SK-N-SH (cell line): ENCODE measurements at regions not wholly inside any gene's neighbourhood (a gene's known extent, or its start where the extent isn't known, plus 50 kb on each side); places are given as distances from the start of the nearest gene placed in this dataset.

ENCODE experiments used
- CTCF ChIA-PET: fragments of 300-600, 350-600 bp; formaldehyde crosslinking; extraction: SDS; loops from one replicate; lab custom pipeline; 2021; lab: Yijun Ruan, JAX
- POLR2A ChIA-PET: fragments of 350-600 bp; sonication (Branson Sonifier 250); formaldehyde crosslinking; extraction: SDS; loops from one replicate; lab custom pipeline; 2020; ENCODE audit warnings: antibody characterized with exemption, inconsistent platforms; lab: Yijun Ruan, JAX
- DNase-seq: peaks from one replicate; pipeline ENCODE4 v3.0.0; 2012
- H2AFZ ChIP-seq: fragments of 200-600 bp; sonication (generic); 2 replicates; pipeline ENCODE4 v1.8.1; 2016; ENCODE audit warnings: antibody characterized with exemption, mild to moderate bottlenecking, low read depth
- H3F3A ChIP-seq: fragments of 200-600 bp; sonication (generic); replicated peaks from 2 replicates; pipeline ENCODE3; 2016; ENCODE audit warnings: antibody characterized with exemption, mild to moderate bottlenecking; ENCODE audit not compliant: insufficient read depth
- H3K27ac ChIP-seq, 2 experiments: fragments of 200-500 bp in 1 of 2; fragments of 200-600 bp in 1 of 2; sonication (Bioruptor generic) in 1 of 2; sonication (generic), shearing (Covaris generic) in 1 of 2; 2 replicates each; pipeline versions ENCODE4 v1.5.1 to v1.6.1; 2014 to 2016; ENCODE audit warnings: low read depth in 2 of 2, inconsistent platforms in 1 of 2, low read length in 1 of 2, mild to moderate bottlenecking in 1 of 2, mixed read lengths in 1 of 2
- H3K27me3 ChIP-seq: fragments of 200-600 bp; sonication (generic), shearing (Covaris generic); 2 replicates; pipeline ENCODE4 v1.6.1; 2016; ENCODE audit warnings: mixed run types; ENCODE audit not compliant: insufficient read depth
- H3K36me3 ChIP-seq, 2 experiments: fragments of 200-500 bp in 1 of 2; fragments of 200-600 bp in 1 of 2; sonication (Bioruptor generic) in 1 of 2; sonication (generic) in 1 of 2; replicated peaks in 1 of 2; 2 replicates each; pipeline versions ENCODE3 to v1.5.1; 2014 to 2016; ENCODE audit warnings: low read length in 1 of 2, mild to moderate bottlenecking in 1 of 2; ENCODE audit not compliant: insufficient read depth in 2 of 2, control insufficient read depth in 1 of 2
- H3K4me1 ChIP-seq, 2 experiments: fragments of 200-500 bp in 1 of 2; fragments of 200-600 bp in 1 of 2; sonication (Bioruptor generic) in 1 of 2; sonication (generic), shearing (Covaris generic) in 1 of 2; 2 replicates each; pipeline versions ENCODE4 v1.5.1 to v1.6.1; 2014 to 2016; ENCODE audit warnings: low read depth in 1 of 2, low read length in 1 of 2, mixed run types in 1 of 2; ENCODE audit not compliant: insufficient read depth in 2 of 2, control insufficient read depth in 1 of 2
- H3K4me2 ChIP-seq: fragments of 200-600 bp; sonication (generic), shearing (Covaris generic); 2 replicates; pipeline ENCODE4 v1.6.1; 2017; ENCODE audit warnings: mixed run types
- H3K4me3 ChIP-seq, 2 experiments: fragments of 200-500 bp in 1 of 2; fragments of 200-600 bp in 1 of 2; sonication (Bioruptor generic) in 1 of 2; sonication (generic), shearing (Covaris generic) in 1 of 2; 2 replicates each; pipeline versions ENCODE4 v1.5.1 to v1.8.1; 2014 to 2016; ENCODE audit warnings: low read depth in 2 of 2, inconsistent platforms in 1 of 2, low read length in 1 of 2, mild to moderate bottlenecking in 1 of 2, mixed read lengths in 1 of 2, moderate library complexity in 1 of 2
- H3K79me2 ChIP-seq: fragments of 200-600 bp; sonication (generic); 2 replicates; pipeline ENCODE4 v1.8.1; 2017; ENCODE audit warnings: mild to moderate bottlenecking; ENCODE audit not compliant: insufficient read depth
- H3K9ac ChIP-seq: fragments of 200-600 bp; sonication (generic); 2 replicates; pipeline ENCODE4 v1.6.1; 2017; ENCODE audit warnings: mixed run types
- H3K9me2 ChIP-seq: fragments of 200-600 bp; sonication (generic); 2 replicates; pipeline ENCODE4 v1.6.1; 2017; ENCODE audit warnings: mixed run types
- H3K9me3 ChIP-seq: fragments of 200-600 bp; sonication (generic); 2 replicates; pipeline ENCODE4 v1.6.1; 2017; ENCODE audit warnings: mixed run types, mild to moderate bottlenecking, moderate library complexity
- H4K20me1 ChIP-seq: fragments of 200-600 bp; sonication (generic); 2 replicates; pipeline ENCODE4 v1.6.1; 2017; ENCODE audit warnings: mild to moderate bottlenecking, mixed run types; ENCODE audit not compliant: insufficient read depth
- CTCF ChIP-seq: fragments of 200-600 bp; sonication (generic); IDR thresholded peaks from 2 replicates; pipeline ENCODE4 v1.6.1; 2017; ENCODE audit warnings: antibody characterized with exemption, mild to moderate bottlenecking, moderate library complexity
- EP300 ChIP-seq, 2 experiments: IDR thresholded peaks; 2 replicates each; pipeline versions ENCODE4 v1.4.0 to v1.6.1; 2012; ENCODE audit warnings: borderline replicate concordance in 1 of 2, low read depth in 1 of 2, low read length in 1 of 2
- FOXJ3 ChIP-seq: sonication (generic); formaldehyde crosslinking; IDR thresholded peaks from 2 replicates; pipeline ENCODE4 v1.5.1; 2020; ENCODE audit warnings: mild to moderate bottlenecking, missing genetic modification reagents
- FOXM1 ChIP-seq: IDR thresholded peaks from 2 replicates; pipeline ENCODE4 v1.4.0; 2012; ENCODE audit warnings: low read depth, mild to moderate bottlenecking
- GABPA ChIP-seq: IDR thresholded peaks from 2 replicates; pipeline ENCODE4 v1.4.0; 2012; ENCODE audit warnings: low read depth, mild to moderate bottlenecking
- MEF2A ChIP-seq: IDR thresholded peaks from 2 replicates; pipeline ENCODE4 v1.4.0; 2012; ENCODE audit warnings: low read depth, borderline replicate concordance
- MXI1 ChIP-seq: IDR thresholded peaks from 2 replicates; pipeline ENCODE4 v1.6.1; 2012; ENCODE audit warnings: mild to moderate bottlenecking, low read depth, low read length, improper control_type of control experiment
- NFIC ChIP-seq: IDR thresholded peaks from 2 replicates; pipeline ENCODE4 v1.4.0; 2012; ENCODE audit warnings: borderline replicate concordance
- PBX3 ChIP-seq: IDR thresholded peaks from 2 replicates; pipeline ENCODE4; 2012
- POLR2AphosphoS5 ChIP-seq: IDR thresholded peaks from 2 replicates; pipeline ENCODE4 v1.6.1; 2012; ENCODE audit warnings: low read depth, low read length
- RAD21 ChIP-seq: IDR thresholded peaks from 2 replicates; pipeline ENCODE4 v1.6.1; 2012; ENCODE audit warnings: mild to moderate bottlenecking, low read length
- SMC3 ChIP-seq: IDR thresholded peaks from 2 replicates; pipeline ENCODE4 v1.6.1; 2012; ENCODE audit warnings: low read depth, low read length, improper control_type of control experiment
- TAF1 ChIP-seq: IDR thresholded peaks from 2 replicates; pipeline ENCODE4 v1.6.1; 2012; ENCODE audit warnings: low read depth, mild to moderate bottlenecking, low read length, moderate library complexity, borderline replicate concordance
- TCF12 ChIP-seq: IDR thresholded peaks from 2 replicates; pipeline ENCODE4 v1.4.0; 2012
- TEAD4 ChIP-seq: IDR thresholded peaks from 2 replicates; pipeline ENCODE4 v1.4.0; 2012; ENCODE audit warnings: mild to moderate bottlenecking, borderline replicate concordance; ENCODE audit not compliant: insufficient read depth
- USF1 ChIP-seq: IDR thresholded peaks from 2 replicates; pipeline ENCODE4 v1.4.0; 2012; ENCODE audit warnings: low read depth, borderline replicate concordance
- YY1 ChIP-seq: IDR thresholded peaks from 2 replicates; pipeline ENCODE4 v1.4.0; 2012; ENCODE audit warnings: low read depth, mild to moderate bottlenecking
- WGBS: methylation state at CpG from one replicate; pipeline ENCODE4 v1.1.6; 2017; ENCODE audit warnings: low lambda C conversion rate; 5-methylcytosine and 5-hydroxymethylcytosine counted together
- TF ChIP-seq, protein P1 (sequence below): IDR thresholded peaks from 2 replicates; pipeline ENCODE4 v1.4.0; 2012; ENCODE audit warnings: low read depth
- TF ChIP-seq, protein P2 (sequence below): fragments of 150-350 bp; IDR thresholded peaks from 2 replicates; pipeline ENCODE4 v1.6.1; 2016; ENCODE audit warnings: mild to moderate bottlenecking, low read depth, low read length

DNA sequence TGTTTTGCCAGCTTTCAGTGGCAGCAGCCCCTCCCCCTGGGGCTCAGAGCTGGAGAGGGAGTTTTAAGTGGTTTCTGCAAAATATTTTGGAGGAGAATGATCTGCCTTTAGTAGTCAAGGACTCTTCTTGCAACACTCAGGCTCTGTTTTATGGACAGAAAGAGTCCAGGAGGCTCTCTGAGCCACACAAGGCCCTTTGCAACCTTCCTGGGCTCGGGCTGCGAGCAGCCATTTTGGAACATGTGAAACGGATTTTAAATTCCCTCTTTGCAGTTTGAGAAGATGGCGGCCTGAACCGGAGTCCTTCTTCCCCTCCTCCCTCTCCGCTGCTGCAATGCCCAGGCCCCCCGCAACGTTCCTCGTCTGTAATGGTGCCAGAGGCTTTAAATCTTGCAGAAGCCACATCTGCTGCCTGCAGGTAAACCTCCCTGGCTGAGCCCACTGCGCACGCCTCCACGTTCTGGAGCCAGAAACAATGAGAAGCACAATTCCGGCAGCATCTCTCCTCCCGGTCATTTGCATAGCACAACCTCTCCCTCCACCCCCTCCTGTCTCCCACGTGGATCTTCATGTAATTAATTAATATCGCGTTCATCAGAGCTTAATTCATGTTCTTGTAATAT, 386.1 kb downstream of the SEC14L1 start:
- Histone ChIP-seq H4K20me1 (no peaks in the 10 kb centered on the region), H3K9me3 (no peaks in the 10 kb centered on the region), H3F3A (no peaks in the 10 kb centered on the region), H3K27me3 (peaks cover 27% of the 10 kb centered on the region; the same call in 1 of the 2 replicates), H3K9me2 (no peaks in the 10 kb centered on the region), H3K27ac (no peak overlapping the region), H2AFZ (no peak overlapping the region), H3K4me1 (peaks cover 0 to 13% of the 10 kb centered on the region in 2 experiments; a peak in 1 of 4 replicates), H3K79me2 (no peaks in the 10 kb centered on the region), H3K9ac (no peak overlapping the region), H3K4me2 (no peak overlapping the region), H3K4me3 (no peak overlapping the region), H3K36me3 (no peaks in the 10 kb centered on the region)
- no peak for DNase-seq
- POLR2A ChIA-PET = no interaction called here
- no peak for TF ChIP-seq CTCF
- no peak for TF ChIP-seq YY1
- TF ChIP-seq RAD21 = no peak
- TF ChIP-seq SMC3 = no peak
- TF ChIP-seq TCF12 = no peak
- TF ChIP-seq, protein P1, sequence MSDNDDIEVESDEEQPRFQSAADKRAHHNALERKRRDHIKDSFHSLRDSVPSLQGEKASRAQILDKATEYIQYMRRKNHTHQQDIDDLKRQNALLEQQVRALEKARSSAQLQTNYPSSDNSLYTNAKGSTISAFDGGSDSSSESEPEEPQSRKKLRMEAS = no peak
- TF ChIP-seq NFIC = no peak
- TF ChIP-seq MXI1 = no peak
- no peak for TF ChIP-seq PBX3
- 83% methylated on average over 17 of the region's 17 CpGs for WGBS
- CTCF ChIA-PET = interaction anchor here (1.0 to 6.2 kb wide), 3 partner anchors 17 to 493 kb away, joined by 3 to 47 read pairs (median 4); no protein-coding TSS in a partner anchor

DNA sequence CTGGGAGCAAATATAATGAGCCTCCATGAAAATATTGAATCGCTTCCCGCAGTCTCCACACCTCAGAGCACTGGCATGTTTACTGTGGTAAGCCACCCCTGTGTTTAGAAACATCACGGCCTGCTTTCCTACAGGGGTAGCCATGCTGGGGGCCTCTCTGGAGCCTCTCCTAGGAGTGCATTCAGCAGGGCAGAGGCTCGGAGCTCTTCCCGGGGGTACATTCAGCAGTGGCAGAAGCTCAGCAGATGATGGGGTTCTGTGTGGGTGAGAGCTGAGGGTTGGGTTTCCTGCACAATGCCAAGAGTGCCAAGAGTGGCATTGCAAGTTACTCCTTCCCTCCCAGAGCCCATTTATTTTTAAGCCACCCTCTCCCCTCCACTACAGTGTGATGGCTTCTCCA, 386.6 kb downstream of the SEC14L1 start:
- Histone ChIP-seq H3K36me3 (no peaks in the 10 kb centered on the region), H4K20me1 (no peaks in the 10 kb centered on the region), H3K79me2 (no peaks in the 10 kb centered on the region), H3K9ac (no peak overlapping the region), H2AFZ (no peak overlapping the region), H3K4me1 (peaks cover 0 to 13% of the 10 kb centered on the region in 2 experiments; a peak in 1 of 4 replicates), H3K9me2 (no peaks in the 10 kb centered on the region), H3K27me3 (peaks cover 33% of the 10 kb centered on the region; the same call in 1 of the 2 replicates), H3K4me3 (no peak overlapping the region), H3K4me2 (no peak overlapping the region), H3K27ac (no peak overlapping the region), H3F3A (no peaks in the 10 kb centered on the region), H3K9me3 (no peaks in the 10 kb centered on the region)
- POLR2A ChIA-PET = no interaction called here
- DNase-seq = no peak
- CTCF ChIA-PET = interaction anchor here (1.0 to 6.2 kb wide), 5 partner anchors 13 to 486 kb away, joined by 3 to 47 read pairs (median 10); no protein-coding TSS in a partner anchor
- 94% methylated on average over 5 of the region's 5 CpGs for WGBS
- TF ChIP-seq PBX3 = no peak
- TF ChIP-seq USF1 = no peak
- TF ChIP-seq TAF1 = no peak
- no peak for TF ChIP-seq GABPA
- TF ChIP-seq, protein P1 = no peak
- no peak for TF ChIP-seq POLR2AphosphoS5
- TF ChIP-seq RAD21 = no peak
- TF ChIP-seq MEF2A = no peak
- TF ChIP-seq EP300 (IDR thresholded peaks at IDR 0.05; ENCODE audit: borderline replicate concordance in 1 of 2, low read depth in 1 of 2, low read length in 1 of 2) = no peak
- no peak for TF ChIP-seq YY1
- no peak for TF ChIP-seq TEAD4
- no peak for TF ChIP-seq FOXM1
- TF ChIP-seq, protein P2, sequence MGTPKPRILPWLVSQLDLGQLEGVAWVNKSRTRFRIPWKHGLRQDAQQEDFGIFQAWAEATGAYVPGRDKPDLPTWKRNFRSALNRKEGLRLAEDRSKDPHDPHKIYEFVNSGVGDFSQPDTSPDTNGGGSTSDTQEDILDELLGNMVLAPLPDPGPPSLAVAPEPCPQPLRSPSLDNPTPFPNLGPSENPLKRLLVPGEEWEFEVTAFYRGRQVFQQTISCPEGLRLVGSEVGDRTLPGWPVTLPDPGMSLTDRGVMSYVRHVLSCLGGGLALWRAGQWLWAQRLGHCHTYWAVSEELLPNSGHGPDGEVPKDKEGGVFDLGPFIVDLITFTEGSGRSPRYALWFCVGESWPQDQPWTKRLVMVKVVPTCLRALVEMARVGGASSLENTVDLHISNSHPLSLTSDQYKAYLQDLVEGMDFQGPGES = no peak
- no peak for TF ChIP-seq FOXJ3 (CRISPR knock-in tag)
